B cell (primary cell): ENCODE measurements at regions not wholly inside any gene's neighbourhood (a gene's known extent, or its start where the extent isn't known, plus 50 kb on each side); places are given as distances from the start of the nearest gene placed in this dataset.

Source experiments
- ATAC-seq: fragments of 200-7000 bp; cut with Tn5 transposase; one replicate; pipeline ENCODE4 v1.10.0; 2021; ENCODE audit warnings: low read depth, mild to moderate bottlenecking, moderate number of reproducible peaks, moderate library complexity
- CTCF ChIA-PET: fragments of 350-600 bp; sonication (Branson Sonifier 250); formaldehyde crosslinking; loops from one replicate; lab custom pipeline; 2021; ENCODE audit warnings: antibody characterized with exemption, inconsistent platforms; lab: Charles Lee
- POLR2A ChIA-PET: fragments of 350-600 bp; sonication (Branson Sonifier 250); formaldehyde crosslinking; loops from one replicate; lab custom pipeline; 2021; ENCODE audit warnings: antibody characterized with exemption; lab: Charles Lee
- DNase-seq: peaks from one replicate; pipeline ENCODE4 v3.0.0; 2013
- H2AFZ ChIP-seq: 2 replicates; pipeline ENCODE4 v1.6.1; 2012; ENCODE audit warnings: mild to moderate bottlenecking, low read depth, low read length; ENCODE audit not compliant: insufficient read depth, poor library complexity, severe bottlenecking
- H3K27ac ChIP-seq, 2 donors: 1 replicate in 1 of 2; 2 replicates in 1 of 2; pipeline ENCODE4 v1.5.1; 2012 to 2013; ENCODE audit warnings: low read length in 2 of 2, mild to moderate bottlenecking in 2 of 2, moderate library complexity in 1 of 2
- H3K27me3 ChIP-seq, 4 experiments: fragments of 200-600 bp in 1 of 4; sonication (generic) in 1 of 4; replicated peaks in 1 of 4; 1 replicate in 2 of 4; 2 replicates in 2 of 4; pipeline versions ENCODE4 v1.6.1 to v1.7.0; 2013 to 2016; ENCODE audit warnings: low read length in 3 of 4, mild to moderate bottlenecking in 2 of 4, mixed read lengths in 1 of 4, moderate library complexity in 1 of 4; ENCODE audit not compliant: insufficient read depth in 4 of 4, control insufficient read depth in 3 of 4; ENCODE audit errors: control extremely low read depth in 1 of 4
- H3K36me3 ChIP-seq, 2 experiments: replicated peaks in 1 of 2; 1 replicate in 1 of 2; 2 replicates in 1 of 2; pipeline versions ENCODE4 v1.6.1 to v1.7.1; 2013; ENCODE audit warnings: low read length in 1 of 2; ENCODE audit not compliant: insufficient read depth in 2 of 2, control insufficient read depth in 1 of 2; ENCODE audit errors: control extremely low read depth in 1 of 2, extremely low read depth in 1 of 2
- H3K4me1 ChIP-seq, 2 donors: fragments of 200-600 bp in 1 of 2; sonication (generic) in 1 of 2; 1 replicate in 1 of 2; 2 replicates in 1 of 2; pipeline versions ENCODE4 v1.5.1 to v1.6.1; 2013 to 2017; ENCODE audit warnings: low read length in 2 of 2; ENCODE audit not compliant: control insufficient read depth in 2 of 2, insufficient read depth in 2 of 2
- H3K4me2 ChIP-seq: replicated peaks from 2 replicates; pipeline ENCODE3; 2012; ENCODE audit warnings: mild to moderate bottlenecking, low read depth, low read length; ENCODE audit not compliant: poor library complexity, severe bottlenecking
- H3K4me3 ChIP-seq, 5 experiments: fragments of 200-600 bp in 1 of 5; sonication (generic) in 1 of 5; 1 replicate in 3 of 5; 2 replicates in 2 of 5; pipeline versions ENCODE4 v1.5.1 to v1.7.0; 2011 to 2016; ENCODE audit warnings: low read length in 4 of 5, mild to moderate bottlenecking in 4 of 5, low read depth in 2 of 5, control low read depth in 1 of 5, moderate library complexity in 1 of 5; ENCODE audit not compliant: insufficient read depth in 1 of 5; ENCODE audit errors: control extremely low read depth in 1 of 5, extremely low read depth in 1 of 5
- H3K79me2 ChIP-seq: fragments of 200-600 bp; sonication (generic); one replicate; pipeline ENCODE4 v1.6.0; 2016; ENCODE audit warnings: low read length; ENCODE audit not compliant: control insufficient read depth, insufficient read depth
- H3K9ac ChIP-seq: fragments of 200-600 bp; sonication (generic); 2 replicates; pipeline ENCODE4 v1.6.1; 2017; ENCODE audit warnings: mild to moderate bottlenecking, low read length, moderate library complexity
- H3K9me3 ChIP-seq, 3 donors: one replicate each; pipeline versions ENCODE4 v1.6.1 to v1.7.1; 2013; ENCODE audit warnings: low read length in 2 of 3; ENCODE audit not compliant: control insufficient read depth in 2 of 3, insufficient read depth in 1 of 3; ENCODE audit errors: control extremely low read depth in 1 of 3
- H4K20me1 ChIP-seq: 2 replicates; pipeline ENCODE4 v1.6.0; 2012; ENCODE audit warnings: mild to moderate bottlenecking, low read length; ENCODE audit not compliant: insufficient read depth, control insufficient read depth, poor library complexity, severe bottlenecking
- H3K27ac Mint-ChIP-seq: one replicate; pipeline ENCODE4 v1.8.0; 2021; ENCODE audit warnings: mixed read lengths
- H3K27me3 Mint-ChIP-seq: one replicate; pipeline ENCODE4 v1.8.0; 2021; ENCODE audit warnings: mixed read lengths
- H3K4me1 Mint-ChIP-seq: one replicate; pipeline ENCODE4 v1.8.0; 2021; ENCODE audit warnings: mixed read lengths
- H3K4me3 Mint-ChIP-seq: one replicate; pipeline ENCODE4 v1.8.0; 2021; ENCODE audit warnings: mixed read lengths
- H3K9me3 Mint-ChIP-seq: one replicate; pipeline ENCODE4 v1.8.0; 2022; ENCODE audit warnings: mixed read lengths; ENCODE audit not compliant: insufficient read depth
- EZH2 ChIP-seq: IDR thresholded peaks from 2 replicates; pipeline ENCODE4 v1.6.1; 2012; ENCODE audit warnings: borderline replicate concordance, low read depth, mild to moderate bottlenecking, moderate library complexity, low read length; ENCODE audit not compliant: insufficient read depth, poor library complexity, severe bottlenecking
- WGBS: methylation state at CpG from one replicate; pipeline ENCODE4 v1.1.5; 2013; ENCODE audit warnings: missing lambda C conversion rate; ENCODE audit not compliant: insufficient coverage; 5-methylcytosine and 5-hydroxymethylcytosine counted together
- intact Hi-C: fragments of 100-400 bp; cut with micrococcal nuclease; formaldehyde crosslinking; loops from one replicate; pipeline ENCODE4 v1.10.0; 2022
- TF ChIP-seq, protein P1 (sequence below): fragments of 200-600 bp; IDR thresholded peaks from one replicate; pipeline ENCODE4 v1.8.0; 2022; ENCODE audit warnings: antibody characterized with exemption, mild to moderate bottlenecking

DNA sequence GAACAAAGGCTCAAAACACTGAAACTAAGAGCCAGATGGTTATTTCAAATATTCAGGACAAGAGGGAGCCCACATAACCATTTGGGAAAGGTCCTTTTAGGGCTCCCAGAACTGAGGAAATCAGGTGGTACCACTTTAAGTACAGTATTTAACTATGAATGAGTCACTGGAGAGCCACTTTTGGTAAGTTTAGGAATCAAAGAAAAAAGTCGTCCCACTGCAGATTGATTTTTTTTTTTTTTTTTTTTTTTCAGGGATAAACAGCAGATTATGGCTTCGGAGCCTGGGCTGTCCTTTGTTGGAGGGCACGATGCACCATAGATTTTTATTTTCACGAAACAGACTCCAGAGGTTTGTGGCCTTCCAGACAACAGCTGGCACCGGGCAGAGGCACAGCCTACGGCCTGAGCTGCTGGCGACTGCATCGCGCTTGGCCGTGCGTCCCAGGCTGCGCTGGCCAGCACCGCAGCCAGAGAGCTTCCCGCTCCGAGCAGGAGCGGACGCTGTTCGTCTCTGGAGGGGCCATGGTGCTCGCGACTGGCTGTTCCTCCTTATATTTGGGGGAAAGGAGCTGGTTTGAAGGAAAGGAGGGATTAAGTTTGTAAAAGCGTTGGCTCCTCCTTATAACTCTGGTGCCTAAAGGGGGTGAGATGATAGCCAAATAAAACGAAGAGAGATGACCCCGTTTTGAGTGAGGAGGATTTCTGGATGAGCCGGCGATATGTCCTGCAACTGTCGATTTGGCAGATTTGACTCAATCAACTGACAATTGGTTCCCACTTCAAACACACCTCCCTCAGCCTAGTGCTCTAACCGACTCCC is 152.9 kb upstream of the GOLIM4 start:
- no peaks in the 10 kb centered on the region for H4K20me1 ChIP-seq
- no peaks in the 10 kb centered on the region for H3K79me2 ChIP-seq
- H3K9me3 ChIP-seq, result no peaks in the 10 kb centered on the region
- Mint-ChIP-seq H3K4me3 (peak overlapping the region; percentile 71), H3K27ac (no peak overlapping the region), H3K4me1 (peaks cover 17% of the 10 kb centered on the region), H3K9me3 (no peaks in the 10 kb centered on the region), H3K27me3 (peaks cover 45% of the 10 kb centered on the region)
- no peaks in the 10 kb centered on the region for H3K36me3 ChIP-seq
- H3K9ac ChIP-seq, result peak overlapping the region; percentile 57
- TF ChIP-seq, protein P1, sequence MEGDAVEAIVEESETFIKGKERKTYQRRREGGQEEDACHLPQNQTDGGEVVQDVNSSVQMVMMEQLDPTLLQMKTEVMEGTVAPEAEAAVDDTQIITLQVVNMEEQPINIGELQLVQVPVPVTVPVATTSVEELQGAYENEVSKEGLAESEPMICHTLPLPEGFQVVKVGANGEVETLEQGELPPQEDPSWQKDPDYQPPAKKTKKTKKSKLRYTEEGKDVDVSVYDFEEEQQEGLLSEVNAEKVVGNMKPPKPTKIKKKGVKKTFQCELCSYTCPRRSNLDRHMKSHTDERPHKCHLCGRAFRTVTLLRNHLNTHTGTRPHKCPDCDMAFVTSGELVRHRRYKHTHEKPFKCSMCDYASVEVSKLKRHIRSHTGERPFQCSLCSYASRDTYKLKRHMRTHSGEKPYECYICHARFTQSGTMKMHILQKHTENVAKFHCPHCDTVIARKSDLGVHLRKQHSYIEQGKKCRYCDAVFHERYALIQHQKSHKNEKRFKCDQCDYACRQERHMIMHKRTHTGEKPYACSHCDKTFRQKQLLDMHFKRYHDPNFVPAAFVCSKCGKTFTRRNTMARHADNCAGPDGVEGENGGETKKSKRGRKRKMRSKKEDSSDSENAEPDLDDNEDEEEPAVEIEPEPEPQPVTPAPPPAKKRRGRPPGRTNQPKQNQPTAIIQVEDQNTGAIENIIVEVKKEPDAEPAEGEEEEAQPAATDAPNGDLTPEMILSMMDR, result no peak
- TF ChIP-seq EZH2, result no peak
- peak overlapping the region; percentile 45 for H2AFZ ChIP-seq
- no peak overlapping the region for H3K27ac ChIP-seq
- DNase-seq (no peak), ATAC-seq (no peak)
- intact Hi-C loops, result no loop called here
- POLR2A ChIA-PET, result no interaction called here
- 2% methylated on average over 23 of the region's 27 CpGs for WGBS
- peak overlapping the region; percentile 80 for H3K4me2 ChIP-seq
- H3K27me3 ChIP-seq, result peaks cover 0 to 20% (median 12%) of the 10 kb centered on the region in 4 experiments
- peaks cover 20 to 22% of the 10 kb centered on the region in 2 donors for H3K4me1 ChIP-seq
- CTCF ChIA-PET, result no interaction called here
- peak overlapping the region in 3 of 5 experiments; percentile 39 to 50 (median 41) for H3K4me3 ChIP-seq

DNA sequence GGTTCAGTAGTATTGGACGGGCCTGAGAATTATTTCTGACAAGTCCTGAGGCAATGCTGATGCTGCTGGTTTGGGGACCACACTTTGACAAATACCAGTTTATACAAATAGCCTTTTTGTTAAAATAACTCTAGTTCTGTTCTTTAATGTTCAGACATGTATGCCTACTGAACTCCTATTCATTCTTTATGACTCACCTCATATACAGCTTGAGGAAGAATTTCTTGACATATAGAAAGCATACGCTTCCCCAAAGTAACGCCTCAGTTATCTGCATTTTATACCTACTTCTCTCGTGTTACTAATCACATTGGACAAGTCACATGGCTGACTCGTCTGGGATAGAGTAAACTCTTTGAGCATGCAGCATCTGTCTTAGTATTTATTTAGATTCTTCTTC is 145.4 kb upstream of the GOLIM4 start:
- intact Hi-C loops, result no loop called here

More for the DNA sequence above, 145.4 kb upstream of the GOLIM4 start:
- no peaks in the 10 kb centered on the region for H3K4me1 Mint-ChIP-seq
- DNase-seq, result no peak
- H3K27ac Mint-ChIP-seq, result no peak overlapping the region
- Histone ChIP-seq H3K4me1 (no peaks in the 10 kb centered on the region), H2AFZ (no peak overlapping the region), H4K20me1 (no peaks in the 10 kb centered on the region), H3K4me2 (no peak overlapping the region), H3K9me3 (peaks cover 0 to 1% (median 0%) of the 10 kb centered on the region in 3 donors), H3K9ac (no peak overlapping the region), H3K27ac (no peak overlapping the region), H3K79me2 (no peaks in the 10 kb centered on the region), H3K36me3 (no peaks in the 10 kb centered on the region), H3K4me3 (no peak overlapping the region), H3K27me3 (no peaks in the 10 kb centered on the region)
- ChIA-PET CTCF (no interaction called here), POLR2A (no interaction called here)
- H3K9me3 Mint-ChIP-seq, result no peaks in the 10 kb centered on the region
- 96% methylated on average over 4 of the region's 5 CpGs for WGBS
- TF ChIP-seq EZH2, result no peak
- TF ChIP-seq, protein P1, result no peak
- no peak overlapping the region for H3K4me3 Mint-ChIP-seq
- ATAC-seq, result no peak
- peaks cover 11% of the 10 kb centered on the region for H3K27me3 Mint-ChIP-seq
